Calu3 (cell line): ENCODE measurements at regions not wholly inside any gene's neighbourhood (a gene's known extent, or its start where the extent isn't known, plus 50 kb on each side); places are given as distances from the start of the nearest gene placed in this dataset.

Source experiments
- BruUV-seq: library from RNA; stranded (reverse); fragments of 400-500 nt; replicated peaks from 2 replicates; lab custom pipeline; 2021; lab: Mats Ljungman, UMichigan
- CTCF ChIA-PET: fragments of 300-600 bp; sonication (Branson Sonifier 250); formaldehyde crosslinking; loops from one replicate; lab custom pipeline; 2022; ENCODE audit warnings: antibody characterized with exemption; lab: Charles Lee
- DNase-seq: peaks from one replicate; pipeline ENCODE4 v3.0.0; 2022
- H3K27ac Mint-ChIP-seq: one replicate; pipeline ENCODE4 v1.8.0; 2022; ENCODE audit warnings: mixed read lengths; ENCODE audit not compliant: unreplicated experiment
- H3K27me3 Mint-ChIP-seq: one replicate; pipeline ENCODE4 v1.8.0; 2022; ENCODE audit warnings: mixed read lengths; ENCODE audit not compliant: unreplicated experiment
- H3K36me3 Mint-ChIP-seq: one replicate; pipeline ENCODE4 v1.8.0; 2022; ENCODE audit warnings: mild to moderate bottlenecking, moderate library complexity, mixed read lengths; ENCODE audit not compliant: insufficient read depth, unreplicated experiment
- H3K4me1 Mint-ChIP-seq: one replicate; pipeline ENCODE4 v1.8.0; 2022; ENCODE audit warnings: mild to moderate bottlenecking, low read depth, mixed read lengths; ENCODE audit not compliant: unreplicated experiment
- H3K4me3 Mint-ChIP-seq: one replicate; pipeline ENCODE4 v1.8.0; 2022; ENCODE audit warnings: mild to moderate bottlenecking, low read depth, moderate library complexity, mixed read lengths; ENCODE audit not compliant: unreplicated experiment
- H3K9me3 Mint-ChIP-seq: one replicate; pipeline ENCODE4 v1.8.0; 2022; ENCODE audit warnings: low read depth, mixed read lengths; ENCODE audit not compliant: unreplicated experiment
- intact Hi-C: fragments of 100-400 bp; cut with micrococcal nuclease; formaldehyde crosslinking; loops from one replicate; pipeline ENCODE4 v1.10.0; 2022; ENCODE audit not compliant: unreplicated experiment
- TF ChIP-seq, protein P1 (sequence below): fragments of 200-600 bp; IDR thresholded peaks from one replicate; pipeline ENCODE4 v1.8.0; 2022; ENCODE audit warnings: antibody characterized with exemption; ENCODE audit not compliant: unreplicated experiment

DNA sequence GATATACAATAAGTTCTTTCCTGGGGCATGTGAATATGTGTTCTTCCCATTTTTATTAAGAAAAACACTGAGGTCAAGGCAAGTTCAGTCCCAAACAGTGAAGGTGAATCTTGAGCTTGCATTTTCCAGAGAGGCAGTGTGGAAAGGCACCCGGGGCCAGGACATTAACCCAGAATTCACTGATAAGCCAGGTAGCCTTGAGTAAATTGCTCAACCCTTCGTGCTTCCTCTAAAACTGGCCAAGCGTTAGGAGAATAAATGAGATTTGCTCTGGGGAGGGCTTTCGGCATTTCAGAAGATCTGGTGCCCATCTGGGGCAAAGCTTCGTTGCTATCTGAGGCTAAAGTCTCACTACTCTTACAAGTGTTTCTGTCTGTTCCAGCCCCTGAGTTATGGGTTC lies 57.1 kb upstream of the KAZN start:
- CTCF ChIA-PET: no interaction called here

DNA sequence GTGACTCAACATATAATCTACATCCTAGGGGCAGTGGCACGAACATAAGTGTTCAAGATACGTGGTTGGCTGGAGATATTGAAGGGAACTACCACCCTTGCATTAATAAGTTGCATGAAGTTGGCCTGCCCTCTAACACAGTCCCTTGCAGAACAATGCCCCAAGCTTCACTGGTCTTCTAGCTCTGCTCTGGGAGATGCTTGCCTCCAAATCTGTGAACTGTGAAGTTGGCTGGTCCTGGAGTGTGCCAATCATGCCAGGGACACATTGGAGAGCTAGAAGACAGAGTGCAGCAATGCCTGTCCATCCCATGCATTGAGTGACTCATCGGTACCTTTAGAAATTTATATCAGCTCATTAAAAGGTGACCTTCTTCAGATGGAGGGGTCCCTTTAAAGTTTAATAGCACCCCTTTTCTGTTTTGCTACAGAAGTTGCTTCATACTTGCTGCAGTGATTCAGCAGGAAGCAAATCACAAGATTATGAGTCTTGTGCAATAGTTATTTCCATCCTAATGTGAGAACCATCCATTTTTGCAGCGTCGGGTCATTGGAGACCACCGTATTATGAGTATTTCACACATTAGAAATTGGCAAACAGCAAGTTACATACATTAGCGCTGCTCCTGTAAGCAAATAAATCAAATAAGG lies 55.2 kb upstream of the KAZN start:
- TF ChIP-seq, protein P1, sequence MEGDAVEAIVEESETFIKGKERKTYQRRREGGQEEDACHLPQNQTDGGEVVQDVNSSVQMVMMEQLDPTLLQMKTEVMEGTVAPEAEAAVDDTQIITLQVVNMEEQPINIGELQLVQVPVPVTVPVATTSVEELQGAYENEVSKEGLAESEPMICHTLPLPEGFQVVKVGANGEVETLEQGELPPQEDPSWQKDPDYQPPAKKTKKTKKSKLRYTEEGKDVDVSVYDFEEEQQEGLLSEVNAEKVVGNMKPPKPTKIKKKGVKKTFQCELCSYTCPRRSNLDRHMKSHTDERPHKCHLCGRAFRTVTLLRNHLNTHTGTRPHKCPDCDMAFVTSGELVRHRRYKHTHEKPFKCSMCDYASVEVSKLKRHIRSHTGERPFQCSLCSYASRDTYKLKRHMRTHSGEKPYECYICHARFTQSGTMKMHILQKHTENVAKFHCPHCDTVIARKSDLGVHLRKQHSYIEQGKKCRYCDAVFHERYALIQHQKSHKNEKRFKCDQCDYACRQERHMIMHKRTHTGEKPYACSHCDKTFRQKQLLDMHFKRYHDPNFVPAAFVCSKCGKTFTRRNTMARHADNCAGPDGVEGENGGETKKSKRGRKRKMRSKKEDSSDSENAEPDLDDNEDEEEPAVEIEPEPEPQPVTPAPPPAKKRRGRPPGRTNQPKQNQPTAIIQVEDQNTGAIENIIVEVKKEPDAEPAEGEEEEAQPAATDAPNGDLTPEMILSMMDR: no peak
- H3K27ac Mint-ChIP-seq: no peak overlapping the region
- H3K36me3 Mint-ChIP-seq: no peaks in the 10 kb centered on the region
- no peak overlapping the region for H3K4me3 Mint-ChIP-seq
- BruUV-seq: no TSS peak
- intact Hi-C loops: no loop called here
- no peaks in the 10 kb centered on the region for H3K9me3 Mint-ChIP-seq
- H3K4me1 Mint-ChIP-seq: no peaks in the 10 kb centered on the region
- DNase-seq: no peak
- no peaks in the 10 kb centered on the region for H3K27me3 Mint-ChIP-seq
- CTCF ChIA-PET: no interaction called here

More for the DNA sequence above, 57.1 kb upstream of the KAZN start:
- no peaks in the 10 kb centered on the region for H3K27me3 Mint-ChIP-seq
- no TSS peak for BruUV-seq
- TF ChIP-seq, protein P1: no peak
- no peaks in the 10 kb centered on the region for H3K36me3 Mint-ChIP-seq
- H3K4me1 Mint-ChIP-seq: no peaks in the 10 kb centered on the region
- H3K4me3 Mint-ChIP-seq: no peak overlapping the region
- intact Hi-C loops: no loop called here
- H3K27ac Mint-ChIP-seq: no peak overlapping the region
- no peak for DNase-seq
- H3K9me3 Mint-ChIP-seq: no peaks in the 10 kb centered on the region

DNA sequence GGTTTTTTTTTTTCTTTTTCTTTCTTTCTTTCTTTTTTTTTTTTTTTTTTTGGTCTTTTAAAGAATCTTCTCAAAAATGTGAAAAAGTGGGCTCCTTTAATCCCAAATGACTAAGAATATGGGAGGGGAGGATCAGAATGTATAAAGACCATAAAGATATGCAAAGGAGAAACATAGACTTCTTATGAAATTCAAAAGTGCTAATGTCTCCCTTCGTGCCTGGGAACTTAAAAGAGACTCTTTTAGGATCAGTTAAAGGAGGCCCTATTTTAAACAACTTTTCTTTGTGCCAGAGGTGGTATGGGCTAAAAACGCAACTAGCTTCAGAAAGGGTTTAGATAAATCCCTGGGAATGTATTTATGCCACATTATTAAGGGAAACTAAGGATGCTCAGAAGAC lies 54.2 kb upstream of the KAZN start:
- intact Hi-C loops: no loop called here
- Mint-ChIP-seq H3K27ac (no peak overlapping the region), H3K4me3 (no peak overlapping the region), H3K36me3 (no peaks in the 10 kb centered on the region), H3K9me3 (no peaks in the 10 kb centered on the region), H3K27me3 (no peaks in the 10 kb centered on the region), H3K4me1 (no peaks in the 10 kb centered on the region)
- TF ChIP-seq, protein P1: no peak
- CTCF ChIA-PET: no interaction called here
- DNase-seq: no peak
- no TSS peak for BruUV-seq

DNA sequence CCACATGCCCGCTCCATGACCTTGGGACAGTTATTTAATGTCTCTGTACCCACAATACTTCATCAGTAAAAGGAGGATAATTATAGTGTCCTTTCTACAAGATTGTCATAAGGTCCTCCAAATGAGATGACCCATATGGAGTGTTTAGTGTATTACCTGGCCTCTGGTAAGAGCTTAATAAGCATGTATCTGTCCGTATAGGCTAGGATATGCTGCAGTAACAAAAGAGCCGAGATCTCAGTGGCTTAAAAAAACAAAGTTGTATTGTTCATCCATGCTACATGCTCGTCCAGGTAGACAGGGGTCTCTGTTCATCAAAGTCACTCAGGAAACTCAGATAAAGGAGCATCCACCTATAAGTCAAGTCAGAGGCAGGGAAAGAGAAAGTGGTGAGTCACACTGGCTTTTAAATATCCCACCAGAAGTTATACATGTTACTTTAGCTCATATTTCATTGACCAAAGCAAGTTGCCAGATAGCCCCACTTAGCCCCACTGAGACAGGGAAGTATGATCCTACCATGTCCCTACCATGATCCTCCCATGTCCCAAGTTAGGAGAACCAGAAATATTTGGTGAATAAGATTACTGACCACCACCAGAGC lies 53.0 kb upstream of the KAZN start:
- TF ChIP-seq, protein P1: no peak
- no peaks in the 10 kb centered on the region for H3K27me3 Mint-ChIP-seq

More for the DNA sequence above, 53.0 kb upstream of the KAZN start:
- Mint-ChIP-seq H3K4me1 (no peaks in the 10 kb centered on the region), H3K4me3 (no peak overlapping the region), H3K27ac (no peak overlapping the region), H3K36me3 (no peaks in the 10 kb centered on the region), H3K9me3 (peaks cover 3% of the 10 kb centered on the region)
- no TSS peak for BruUV-seq
- no peak for DNase-seq
- intact Hi-C loops: no loop called here
- CTCF ChIA-PET: no interaction called here
